Effector memory CD8-positive, alpha-beta T cell (primary cell): ENCODE measurements at regions not wholly inside any gene's neighbourhood (a gene's known extent, or its start where the extent isn't known, plus 50 kb on each side); places are given as distances from the start of the nearest gene placed in this dataset.
A peak's percentile ranks its signal among the peaks of the same experiment; 100 is the strongest.
"Not testable (repeated sequence)": the region's sequence is repeated elsewhere in the genome, so short reads cannot be mapped to it uniquely, and the experiment has no call there.

Experiments used
- ATAC-seq: fragments of 150-1000 bp; cut with Tn5 transposase; replicated peaks from 2 replicates; pipeline ENCODE4 v1.10.0; 2021; ENCODE audit warnings: mild to moderate bottlenecking, moderate library complexity
- DNase-seq, 3 experiments: peaks; one replicate each; pipeline ENCODE4 v3.0.0; 2021
- H3K27ac Mint-ChIP-seq, 2 donors: one replicate each; pipeline ENCODE4 v1.8.0; 2022; ENCODE audit warnings: mild to moderate bottlenecking in 2 of 2, mixed read lengths in 2 of 2, moderate library complexity in 2 of 2
- H3K27me3 Mint-ChIP-seq, 2 donors: one replicate each; pipeline ENCODE4 v1.8.0; 2022; ENCODE audit warnings: mixed read lengths in 2 of 2
- H3K36me3 Mint-ChIP-seq: one replicate; pipeline ENCODE4 v1.8.0; 2022; ENCODE audit warnings: mild to moderate bottlenecking, moderate library complexity, mixed read lengths; ENCODE audit not compliant: insufficient read depth
- H3K4me1 Mint-ChIP-seq, 2 donors: one replicate each; pipeline ENCODE4 v1.8.0; 2022; ENCODE audit warnings: low read depth in 2 of 2, mixed read lengths in 2 of 2
- H3K4me3 Mint-ChIP-seq, 2 donors: one replicate each; pipeline ENCODE4 v1.8.0; 2022; ENCODE audit warnings: mild to moderate bottlenecking in 2 of 2, mixed read lengths in 2 of 2, moderate library complexity in 2 of 2
- H3K9me3 Mint-ChIP-seq, 2 donors: one replicate each; pipeline ENCODE4 v1.8.0; 2022; ENCODE audit warnings: mixed read lengths in 2 of 2

DNA sequence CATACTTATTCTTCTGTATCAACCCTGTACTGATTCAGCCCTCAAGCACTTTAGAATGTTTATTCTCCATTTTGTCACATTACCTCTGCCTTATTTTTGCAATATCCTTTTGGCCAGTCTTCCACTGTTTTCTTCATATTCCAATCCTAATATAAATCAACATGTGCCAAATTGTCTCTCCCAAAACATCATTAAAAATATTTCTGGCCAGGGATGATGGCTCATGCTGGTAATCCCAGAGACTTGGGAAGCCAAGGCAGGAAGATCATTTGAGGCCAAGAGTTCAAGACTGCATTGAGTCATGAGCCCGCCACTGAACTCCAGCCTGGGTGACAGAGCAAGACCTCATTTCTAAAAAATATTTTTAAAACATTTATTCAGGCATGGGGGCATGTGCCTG lies 641.4 kb upstream of the CBLB start:
- no peaks in the 10 kb centered on the region for H3K27me3 Mint-ChIP-seq
- no peaks in the 10 kb centered on the region for H3K9me3 Mint-ChIP-seq
- DNase-seq = no peak
- no peak overlapping the region for H3K27ac Mint-ChIP-seq
- no peak overlapping the region for H3K4me3 Mint-ChIP-seq
- no peaks in the 10 kb centered on the region for H3K36me3 Mint-ChIP-seq
- ATAC-seq = no peak
- H3K4me1 Mint-ChIP-seq = no peaks in the 10 kb centered on the region

DNA sequence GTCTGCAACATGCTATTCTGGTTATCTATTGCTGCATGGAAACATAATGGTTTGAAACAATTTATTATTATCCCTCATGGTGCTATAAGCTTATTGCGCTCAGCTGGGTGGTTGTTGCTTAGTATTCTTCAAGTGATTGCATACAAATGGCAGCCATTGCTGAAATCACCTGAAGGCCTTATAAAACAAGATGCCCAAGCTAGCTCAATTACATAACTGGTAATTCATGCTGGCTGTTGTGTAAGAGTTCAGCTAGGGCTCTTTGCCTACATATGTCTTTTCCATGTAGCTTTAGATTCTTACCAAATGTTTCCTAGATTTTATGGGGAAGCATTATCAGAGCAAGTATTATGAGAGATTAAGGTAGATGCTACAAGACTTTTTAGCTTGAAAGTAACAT lies 644.0 kb upstream of the CBLB start:
- DNase-seq = no peak
- no peaks in the 10 kb centered on the region for H3K9me3 Mint-ChIP-seq
- no peak overlapping the region for H3K4me3 Mint-ChIP-seq
- H3K4me1 Mint-ChIP-seq = no peaks in the 10 kb centered on the region
- H3K36me3 Mint-ChIP-seq = no peaks in the 10 kb centered on the region
- ATAC-seq = no peak
- no peak overlapping the region for H3K27ac Mint-ChIP-seq
- H3K27me3 Mint-ChIP-seq = no peaks in the 10 kb centered on the region

DNA sequence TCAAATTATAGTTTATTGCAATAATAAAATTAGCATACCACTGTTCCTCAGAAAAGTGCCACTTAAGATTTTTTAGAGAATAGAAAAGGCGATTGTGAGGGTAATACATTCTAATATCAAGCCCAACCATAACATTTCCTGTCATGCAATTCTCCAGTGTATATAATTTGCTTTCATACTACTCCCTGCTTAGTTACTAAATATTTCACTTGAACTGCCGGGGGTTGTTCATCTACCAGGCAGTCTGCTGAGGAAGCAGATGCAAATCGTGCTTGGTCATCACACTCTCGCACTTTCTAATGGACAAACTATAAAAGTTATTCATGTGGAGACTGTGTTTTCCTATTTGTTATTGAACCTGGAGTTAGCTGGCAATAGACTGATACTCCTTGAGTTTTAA lies 645.6 kb upstream of the CBLB start:
- H3K27ac Mint-ChIP-seq = no peak overlapping the region
- no peaks in the 10 kb centered on the region for H3K27me3 Mint-ChIP-seq
- no peak overlapping the region for H3K4me3 Mint-ChIP-seq
- no peaks in the 10 kb centered on the region for H3K4me1 Mint-ChIP-seq
- no peaks in the 10 kb centered on the region for H3K36me3 Mint-ChIP-seq
- ATAC-seq (no peak), DNase-seq (no peak)
- no peaks in the 10 kb centered on the region for H3K9me3 Mint-ChIP-seq

DNA sequence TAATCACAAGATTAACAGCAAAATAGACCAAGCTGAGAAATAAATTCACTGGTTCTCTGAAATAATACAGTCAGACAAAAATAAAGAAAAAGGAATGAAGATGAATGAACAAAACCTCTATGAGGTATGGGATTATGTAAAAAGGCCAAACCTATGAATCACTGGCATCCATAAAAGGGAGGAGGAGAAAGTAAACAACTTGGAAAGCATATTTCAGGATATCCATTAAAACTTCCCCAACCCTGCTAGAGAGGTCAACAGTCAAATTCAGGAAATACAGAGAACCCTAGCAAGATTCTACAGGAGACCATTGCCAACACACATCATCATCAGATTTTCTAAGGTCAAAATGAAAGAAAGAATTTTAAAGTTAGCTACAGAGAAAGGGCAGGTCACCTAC lies 649.7 kb upstream of the CBLB start:
- H3K9me3 Mint-ChIP-seq = no peaks in the 10 kb centered on the region
- H3K27ac Mint-ChIP-seq = peak overlapping the region in 1 of 2 donors; percentile 55
- DNase-seq (no peak), ATAC-seq (no peak)
- H3K27me3 Mint-ChIP-seq = no peaks in the 10 kb centered on the region
- H3K4me3 Mint-ChIP-seq = no peak overlapping the region
- H3K4me1 Mint-ChIP-seq = no peaks in the 10 kb centered on the region
- no peaks in the 10 kb centered on the region for H3K36me3 Mint-ChIP-seq

- no peak for ATAC-seq
- Mint-ChIP-seq H3K36me3 (no peaks in the 10 kb centered on the region), H3K27me3 (no peaks in the 10 kb centered on the region), H3K4me3 (no peak overlapping the region), H3K4me1 (no peaks in the 10 kb centered on the region), H3K27ac (no peak overlapping the region), H3K9me3 (no peaks in the 10 kb centered on the region)
- DNase-seq = no peak
These were observed 653.6 kb upstream of the CBLB start for GRCh38 chr3:106522397-106522796.

DNA sequence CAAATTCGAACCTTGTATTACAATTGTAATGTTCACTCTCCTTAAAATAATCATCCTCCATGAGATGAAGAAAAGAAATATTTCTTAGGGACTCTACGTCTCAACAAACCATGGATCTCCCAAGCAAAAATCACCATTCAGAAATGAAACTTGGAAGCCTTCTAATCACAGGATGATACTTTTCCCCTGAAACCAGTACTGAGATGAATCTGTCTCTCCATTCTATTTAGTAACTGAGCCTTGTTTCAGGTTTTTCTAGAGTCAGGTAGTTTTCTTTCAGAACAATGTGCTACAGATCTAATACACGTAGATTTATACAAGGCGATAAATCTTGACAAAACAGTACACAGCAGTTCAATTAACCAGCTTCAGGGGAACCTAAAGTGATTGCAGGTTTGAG lies 660.1 kb upstream of the CBLB start:
- no peak for ATAC-seq
- Mint-ChIP-seq H3K27me3 (no peaks in the 10 kb centered on the region), H3K27ac (no peak overlapping the region), H3K9me3 (peaks cover 0 to 2% of the 10 kb centered on the region in 2 donors), H3K4me1 (peaks cover 6% of the 10 kb centered on the region in 2 donors), H3K4me3 (no peak overlapping the region), H3K36me3 (no peaks in the 10 kb centered on the region)
- no peak for DNase-seq

- Mint-ChIP-seq H3K9me3 (peaks cover 2 to 3% of the 10 kb centered on the region in 2 donors), H3K36me3 (no peaks in the 10 kb centered on the region), H3K27ac (no peak overlapping the region), H3K4me1 (peaks cover 12 to 15% of the 10 kb centered on the region in 2 donors), H3K27me3 (no peaks in the 10 kb centered on the region), H3K4me3 (no peak overlapping the region)
- ATAC-seq (no peak), DNase-seq (no peak)
These were observed 660.9 kb upstream of the CBLB start for GRCh38 chr3:106529738-106530137.

DNA sequence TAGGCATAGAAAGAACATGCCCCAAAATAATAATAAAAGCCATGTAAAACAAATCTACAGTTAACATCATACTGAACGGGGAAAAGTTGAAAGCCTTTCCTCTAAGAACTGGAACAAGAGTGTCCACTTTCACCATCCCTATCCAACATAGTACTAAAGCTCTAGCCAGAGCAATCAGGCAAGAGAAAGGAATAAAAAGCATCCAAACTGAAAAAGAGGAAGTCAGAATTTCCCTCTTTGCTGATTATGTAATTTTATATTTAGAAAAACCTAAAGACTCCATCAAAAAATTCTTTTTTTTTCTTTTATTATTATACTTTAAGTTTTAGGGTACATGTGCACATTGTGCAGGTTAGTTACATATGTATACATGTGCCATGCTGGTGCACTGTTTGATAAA lies 661.6 kb upstream of the CBLB start:
- Mint-ChIP-seq H3K36me3 (no peaks in the 10 kb centered on the region), H3K27me3 (no peaks in the 10 kb centered on the region), H3K27ac (no peak overlapping the region), H3K4me3 (no peak overlapping the region), H3K9me3 (peaks cover 4 to 10% of the 10 kb centered on the region in 2 donors), H3K4me1 (peaks cover 17 to 19% of the 10 kb centered on the region in 2 donors)
- DNase-seq (no peak), ATAC-seq (no peak)

DNA sequence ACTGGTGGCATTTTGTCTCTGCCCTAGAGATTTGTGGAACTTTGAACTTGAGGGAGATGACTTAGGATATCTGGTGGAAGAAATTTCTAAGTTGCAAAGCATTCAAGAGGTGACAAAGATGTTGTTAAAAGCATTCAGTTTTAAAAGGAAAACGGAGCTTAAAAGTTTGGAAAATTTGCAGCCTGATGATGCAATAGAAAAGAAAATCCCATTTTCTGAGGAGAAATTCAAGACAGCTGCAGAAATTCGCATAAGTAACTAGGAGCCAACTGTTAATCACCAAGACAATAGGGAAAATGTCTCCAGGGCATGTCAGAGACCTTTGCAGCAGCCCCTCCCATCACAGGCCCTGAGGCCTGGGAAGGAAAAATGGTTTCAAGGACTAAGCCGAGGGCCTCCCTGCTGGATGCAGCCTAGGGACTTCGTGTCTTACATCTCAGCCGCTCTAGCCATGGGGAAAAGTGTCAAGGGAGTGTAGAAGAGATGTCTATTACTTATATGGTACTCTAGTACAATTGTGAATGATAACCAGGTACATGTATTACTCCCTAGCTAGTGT lies 663.0 kb upstream of the CBLB start:
- Mint-ChIP-seq H3K4me1 (peaks cover 17 to 19% of the 10 kb centered on the region in 2 donors), H3K9me3 (peaks cover 4 to 15% of the 10 kb centered on the region in 2 donors)
- not testable (repeated sequence) for ATAC-seq, H3K36me3 Mint-ChIP-seq, H3K27me3 Mint-ChIP-seq, DNase-seq, H3K4me3 Mint-ChIP-seq, H3K27ac Mint-ChIP-seq

DNA sequence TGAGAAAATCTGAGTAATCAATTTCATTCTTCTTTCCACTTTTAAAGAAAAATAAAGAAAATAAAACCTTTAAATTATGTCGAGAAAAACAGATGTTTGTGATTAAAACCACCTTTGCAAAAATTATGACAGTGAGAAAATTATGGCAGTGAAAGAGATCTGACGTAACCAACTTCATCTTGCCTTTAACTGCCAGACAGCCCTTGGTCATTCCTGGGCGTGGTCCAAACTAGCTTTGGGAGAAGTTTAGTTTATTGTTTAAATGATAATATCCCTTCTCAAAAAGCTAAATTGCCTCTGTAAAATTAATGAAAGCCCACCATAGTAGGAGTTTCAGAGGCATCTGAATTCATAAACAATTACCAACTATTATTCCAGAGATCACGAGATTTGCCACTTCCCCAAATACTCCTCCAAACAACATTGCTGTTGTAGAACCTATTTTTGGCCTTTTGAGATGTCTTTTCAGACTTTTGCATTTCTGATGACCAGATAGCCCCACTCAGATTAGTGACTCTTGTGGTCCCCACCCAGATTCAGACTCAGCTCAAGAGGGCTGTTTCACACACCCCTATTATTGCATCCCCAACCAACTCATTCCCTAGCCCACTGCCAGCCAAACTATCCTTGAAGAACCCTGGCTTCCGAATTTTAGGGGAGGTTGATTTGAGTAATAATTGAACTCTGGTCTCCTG lies 664.4 kb upstream of the CBLB start:
- Mint-ChIP-seq H3K9me3 (peaks cover 4 to 19% of the 10 kb centered on the region in 2 donors), H3K36me3 (no peaks in the 10 kb centered on the region), H3K4me3 (peak overlapping the region in 1 of 2 donors; percentile 53), H3K4me1 (peaks cover 17 to 19% of the 10 kb centered on the region in 2 donors), H3K27me3 (no peaks in the 10 kb centered on the region), H3K27ac (peak overlapping the region in 1 of 2 donors; percentile 82)
- ATAC-seq = no peak
- DNase-seq = no peak

GRCh38 chr3:106533788-106534160 lies 665.0 kb upstream of the CBLB start:
- no peaks in the 10 kb centered on the region for H3K36me3 Mint-ChIP-seq
- H3K27me3 Mint-ChIP-seq = no peaks in the 10 kb centered on the region
- H3K4me1 Mint-ChIP-seq = peaks cover 17 to 19% of the 10 kb centered on the region in 2 donors
- ATAC-seq (peak; percentile 6), DNase-seq (no peak)
- peak overlapping the region; percentile 15 to 82 for H3K27ac Mint-ChIP-seq
- peaks cover 4 to 19% of the 10 kb centered on the region in 2 donors for H3K9me3 Mint-ChIP-seq
- H3K4me3 Mint-ChIP-seq = peak overlapping the region in 1 of 2 donors; percentile 53

- peak overlapping the region; percentile 15 to 82 for H3K27ac Mint-ChIP-seq
- DNase-seq = peak; percentile 38 to 47 (median 42)
- H3K4me3 Mint-ChIP-seq = peak overlapping the region; percentile 23 to 53
- H3K9me3 Mint-ChIP-seq = peaks cover 4 to 19% of the 10 kb centered on the region in 2 donors
- peaks cover 17 to 19% of the 10 kb centered on the region in 2 donors for H3K4me1 Mint-ChIP-seq
- no peaks in the 10 kb centered on the region for H3K27me3 Mint-ChIP-seq
- ATAC-seq = peak; percentile 100
- no peaks in the 10 kb centered on the region for H3K36me3 Mint-ChIP-seq
These were observed 665.4 kb upstream of the CBLB start for GRCh38 chr3:106534206-106534605.

DNA sequence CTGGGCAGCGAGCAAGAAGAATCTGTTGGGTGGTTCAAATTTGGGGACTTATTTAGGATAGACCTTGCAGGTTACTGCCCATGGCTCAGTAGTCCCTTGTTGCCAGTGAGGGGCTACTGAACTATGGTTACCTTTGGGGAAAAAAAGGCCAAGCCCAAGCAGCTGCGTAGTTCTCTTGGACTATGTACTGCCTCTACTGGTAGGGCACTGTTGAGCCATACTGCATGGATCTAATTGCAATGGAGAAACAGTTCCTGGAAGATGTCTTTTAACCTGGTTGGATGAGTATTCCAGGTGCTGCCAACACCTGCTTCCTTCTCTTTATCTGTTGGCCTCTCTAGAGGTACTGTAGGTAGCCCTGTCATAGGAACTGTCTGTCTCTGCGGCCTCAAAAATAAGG lies 671.9 kb upstream of the CBLB start:
- DNase-seq = no peak
- Mint-ChIP-seq H3K36me3 (no peaks in the 10 kb centered on the region), H3K4me3 (no peak overlapping the region), H3K9me3 (peaks cover 0 to 7% of the 10 kb centered on the region in 2 donors), H3K27ac (no peak overlapping the region), H3K4me1 (no peaks in the 10 kb centered on the region), H3K27me3 (no peaks in the 10 kb centered on the region)
- ATAC-seq = no peak

- ATAC-seq = no peak
- H3K9me3 Mint-ChIP-seq = peaks cover 0 to 6% of the 10 kb centered on the region in 2 donors
- H3K27ac Mint-ChIP-seq = no peak overlapping the region
These were observed 673.4 kb upstream of the CBLB start for GRCh38 chr3:106542101-106542769.

More at GRCh38 chr3:106542101-106542769, 673.4 kb upstream of the CBLB start:
- no peak overlapping the region for H3K4me3 Mint-ChIP-seq
- H3K27me3 Mint-ChIP-seq = no peaks in the 10 kb centered on the region
- no peak for DNase-seq
- H3K4me1 Mint-ChIP-seq = no peaks in the 10 kb centered on the region
- no peaks in the 10 kb centered on the region for H3K36me3 Mint-ChIP-seq
